H9 (cell line): ENCODE measurements at regions not wholly inside any gene's neighbourhood (a gene's known extent, or its start where the extent isn't known, plus 50 kb on each side); places are given as distances from the start of the nearest gene placed in this dataset.

ENCODE experiments used
- DNase-seq: peaks from one replicate; pipeline ENCODE4 v3.0.0-alpha.2; 2017
- H2AFZ ChIP-seq: one replicate; pipeline ENCODE4 v1.6.1; 2013; ENCODE audit warnings: mild to moderate bottlenecking, low read length, control low read depth, moderate library complexity
- H2AK5ac ChIP-seq: 2 replicates; pipeline ENCODE4 v1.6.1; 2013; ENCODE audit warnings: low read length, control low read depth, mixed read lengths; ENCODE audit not compliant: insufficient read length
- H2BK120ac ChIP-seq: one replicate; pipeline ENCODE4 v1.6.1; 2013; ENCODE audit warnings: low read depth, mild to moderate bottlenecking, low read length, control low read depth, inconsistent platforms; ENCODE audit not compliant: poor library complexity, severe bottlenecking
- H2BK12ac ChIP-seq: 2 replicates; pipeline ENCODE4 v1.6.1; 2013; ENCODE audit warnings: low read length, control low read depth, mixed read lengths, low read depth; ENCODE audit not compliant: insufficient read length
- H2BK15ac ChIP-seq: 2 replicates; pipeline ENCODE4 v1.6.1; 2013; ENCODE audit warnings: low read depth, low read length, control low read depth
- H2BK20ac ChIP-seq: one replicate; pipeline ENCODE4 v1.6.1; 2013; ENCODE audit warnings: low read depth, mild to moderate bottlenecking, low read length, control low read depth, inconsistent platforms; ENCODE audit not compliant: poor library complexity, severe bottlenecking
- H2BK5ac ChIP-seq: 2 replicates; pipeline ENCODE4 v1.6.1; 2013; ENCODE audit warnings: low read length, control low read depth, mixed read lengths; ENCODE audit not compliant: insufficient read length
- H3K14ac ChIP-seq: 2 replicates; pipeline ENCODE4 v1.6.1; 2013; ENCODE audit warnings: low read length, control low read depth; ENCODE audit not compliant: insufficient read depth
- H3K18ac ChIP-seq: 2 replicates; pipeline ENCODE4 v1.6.1; 2013; ENCODE audit warnings: low read depth, mild to moderate bottlenecking, mixed read lengths, low read length, control low read depth; ENCODE audit not compliant: insufficient read length
- H3K23ac ChIP-seq: 2 replicates; pipeline ENCODE4 v1.6.1; 2013; ENCODE audit warnings: low read length, control low read depth, mixed read lengths, low read depth; ENCODE audit not compliant: insufficient read length
- H3K23me2 ChIP-seq: 2 replicates; pipeline ENCODE4 v1.6.1; 2013; ENCODE audit warnings: low read depth, mild to moderate bottlenecking, mixed read lengths, low read length, control low read depth; ENCODE audit not compliant: insufficient read length, poor library complexity, severe bottlenecking
- H3K27ac ChIP-seq: 2 replicates; pipeline ENCODE4 v1.5.1; 2013; ENCODE audit warnings: low read length, control low read depth, mixed read lengths, low read depth; ENCODE audit not compliant: insufficient read length
- H3K27me3 ChIP-seq: 2 replicates; pipeline ENCODE4 v1.6.1; 2013; ENCODE audit warnings: low read length, control low read depth, inconsistent platforms; ENCODE audit not compliant: insufficient read depth
- H3K4ac ChIP-seq: 2 replicates; pipeline ENCODE4 v1.6.1; 2013; ENCODE audit warnings: low read depth, mild to moderate bottlenecking, control low read depth, inconsistent platforms, low read length, moderate library complexity
- H3K4me1 ChIP-seq: 2 replicates; pipeline ENCODE4 v1.6.1; 2013; ENCODE audit warnings: low read length, control low read depth, inconsistent platforms; ENCODE audit not compliant: insufficient read depth
- H3K4me2 ChIP-seq: 2 replicates; pipeline ENCODE4 v1.6.1; 2013; ENCODE audit warnings: low read length, control low read depth, mixed read lengths; ENCODE audit not compliant: insufficient read length, insufficient read depth
- H3K56ac ChIP-seq: 2 replicates; pipeline ENCODE4 v1.6.1; 2013; ENCODE audit warnings: low read depth, mild to moderate bottlenecking, mixed read lengths, low read length, control low read depth; ENCODE audit not compliant: insufficient read length
- H3K79me1 ChIP-seq: 2 replicates; pipeline ENCODE4 v1.6.1; 2013; ENCODE audit warnings: low read depth, mild to moderate bottlenecking, moderate library complexity, low read length, control low read depth, inconsistent platforms; ENCODE audit not compliant: insufficient read depth, poor library complexity, severe bottlenecking
- H3K79me2 ChIP-seq: 2 replicates; pipeline ENCODE4 v1.6.1; 2013; ENCODE audit warnings: low read length, control low read depth, inconsistent platforms; ENCODE audit not compliant: insufficient read depth
- H3K9ac ChIP-seq: 2 replicates; pipeline ENCODE4 v1.6.1; 2013; ENCODE audit warnings: low read length, control low read depth, mixed read lengths; ENCODE audit not compliant: insufficient read length; ENCODE audit errors: extremely low read depth
- H3K9me3 ChIP-seq: one replicate; pipeline ENCODE4 v1.6.1; 2013; ENCODE audit warnings: low read depth, low read length, inconsistent platforms; ENCODE audit not compliant: control insufficient read depth
- H3T11ph ChIP-seq: one replicate; pipeline ENCODE4 v1.6.1; 2013; ENCODE audit warnings: mild to moderate bottlenecking, low read length, control low read depth, inconsistent platforms
- H4K20me1 ChIP-seq: one replicate; pipeline ENCODE4 v1.6.1; 2013; ENCODE audit not compliant: control insufficient read depth, insufficient read length, insufficient read depth
- H4K5ac ChIP-seq: 2 replicates; pipeline ENCODE4 v1.6.1; 2013; ENCODE audit warnings: low read depth, mild to moderate bottlenecking, mixed read lengths, low read length, control low read depth; ENCODE audit not compliant: insufficient read length
- H4K8ac ChIP-seq: replicated peaks from 2 replicates; pipeline ENCODE4 v1.6.1; 2013; ENCODE audit warnings: low read length, control low read depth, mixed read lengths, low read depth; ENCODE audit not compliant: insufficient read length
- H4K91ac ChIP-seq: 2 replicates; pipeline ENCODE4 v1.6.1; 2013; ENCODE audit warnings: low read depth, mild to moderate bottlenecking, moderate library complexity, mixed read lengths, low read length, control low read depth; ENCODE audit not compliant: insufficient read length
- H3K27ac Mint-ChIP-seq, 3 experiments: 2 replicates in 2 of 3; 3 replicates in 1 of 3; pipeline ENCODE4 v1.8.0; 2020 to 2021; ENCODE audit warnings: mixed read lengths in 3 of 3, mild to moderate bottlenecking in 1 of 3, moderate library complexity in 1 of 3
- H3K27me3 Mint-ChIP-seq: 2 replicates; pipeline ENCODE4 v1.8.0; 2021; ENCODE audit warnings: low read depth, mild to moderate bottlenecking, moderate library complexity, mixed read lengths
- H3K36me3 Mint-ChIP-seq, 3 experiments: 2 replicates in 2 of 3; 3 replicates in 1 of 3; pipeline ENCODE4 v1.8.0; 2020 to 2021; ENCODE audit warnings: low read depth in 3 of 3, mixed read lengths in 3 of 3; ENCODE audit not compliant: insufficient read depth in 1 of 3
- H3K4me1 Mint-ChIP-seq, 2 experiments: 2 replicates each; pipeline ENCODE4 v1.8.0; 2020; ENCODE audit warnings: mixed read lengths in 2 of 2
- H3K4me3 Mint-ChIP-seq, 2 experiments: 2 replicates in 1 of 2; 3 replicates in 1 of 2; pipeline ENCODE4 v1.8.0; 2020 to 2021; ENCODE audit warnings: mild to moderate bottlenecking in 2 of 2, mixed read lengths in 2 of 2, moderate library complexity in 1 of 2
- H3K9me3 Mint-ChIP-seq, 2 experiments: 2 replicates in 1 of 2; 3 replicates in 1 of 2; pipeline ENCODE4 v1.8.0; 2020; ENCODE audit warnings: mild to moderate bottlenecking in 2 of 2, mixed read lengths in 2 of 2, moderate library complexity in 1 of 2
- WGBS: extraction: QIAGEN DNeasy Blood & Tissue Kit; methylation state at CpG from one replicate; pipeline ENCODE4 v1.1.7; 2013; ENCODE audit warnings: missing lambda C conversion rate, low lambda C conversion rate, mixed read lengths; ENCODE audit not compliant: insufficient read length; ENCODE audit errors: extremely low coverage; 5-methylcytosine and 5-hydroxymethylcytosine counted together
- TF ChIP-seq, protein P1 (sequence below): fragments of 200-600 bp; sonication (generic); conservative IDR thresholded peaks from 3 replicates; pipeline ENCODE4 v1.8.0; 2021; ENCODE audit warnings: antibody characterized with exemption, mild to moderate bottlenecking

DNA sequence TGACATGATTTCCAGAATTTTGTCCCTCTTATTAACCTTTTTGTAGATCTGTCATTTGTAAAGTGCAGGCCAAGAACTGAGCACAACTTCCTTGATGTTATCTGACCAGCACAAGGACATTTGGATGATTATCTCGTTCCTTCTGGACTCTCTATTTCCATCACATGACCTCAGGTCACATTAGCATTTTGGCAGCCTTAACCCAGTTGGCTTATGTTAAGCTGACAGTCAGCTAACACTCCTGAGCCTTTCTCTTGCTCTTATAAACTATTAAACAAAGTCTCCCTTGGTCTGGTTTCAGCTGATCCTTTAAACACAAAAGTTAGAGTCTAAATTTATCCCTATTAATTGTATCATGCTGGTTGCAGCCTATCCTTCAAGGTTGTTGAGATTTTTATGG is 167.2 kb upstream of the RBBP8 start:
- no peaks in the 10 kb centered on the region for H3K79me1 ChIP-seq

More for the DNA sequence above, 167.2 kb upstream of the RBBP8 start:
- no peak overlapping the region for H2BK120ac ChIP-seq
- no peaks in the 10 kb centered on the region for H3K4me1 Mint-ChIP-seq
- H2AFZ ChIP-seq: no peak overlapping the region
- WGBS: no CpG with 5 or more reads among the region's 1 CpG
- no peaks in the 10 kb centered on the region for H3K4me1 ChIP-seq
- no peak overlapping the region for H3K18ac ChIP-seq
- no peaks in the 10 kb centered on the region for H3K36me3 Mint-ChIP-seq
- H3K9me3 Mint-ChIP-seq: peaks cover 3 to 6% of the 10 kb centered on the region in 2 experiments; a peak in 3 of 5 replicates
- no peak overlapping the region for H3K4ac ChIP-seq
- H2BK5ac ChIP-seq: no peak overlapping the region
- H2BK15ac ChIP-seq: no peak overlapping the region
- no peak overlapping the region for H3K9ac ChIP-seq
- no peak overlapping the region for H4K5ac ChIP-seq
- no peak overlapping the region for H3K23ac ChIP-seq
- no peak overlapping the region for H3K27ac ChIP-seq
- H3K4me2 ChIP-seq: no peak overlapping the region
- H3K79me2 ChIP-seq: no peaks in the 10 kb centered on the region
- no peak overlapping the region for H3K14ac ChIP-seq
- no peak overlapping the region for H3K27ac Mint-ChIP-seq
- H2AK5ac ChIP-seq: no peak overlapping the region
- no peaks in the 10 kb centered on the region for H4K20me1 ChIP-seq
- TF ChIP-seq, protein P1, sequence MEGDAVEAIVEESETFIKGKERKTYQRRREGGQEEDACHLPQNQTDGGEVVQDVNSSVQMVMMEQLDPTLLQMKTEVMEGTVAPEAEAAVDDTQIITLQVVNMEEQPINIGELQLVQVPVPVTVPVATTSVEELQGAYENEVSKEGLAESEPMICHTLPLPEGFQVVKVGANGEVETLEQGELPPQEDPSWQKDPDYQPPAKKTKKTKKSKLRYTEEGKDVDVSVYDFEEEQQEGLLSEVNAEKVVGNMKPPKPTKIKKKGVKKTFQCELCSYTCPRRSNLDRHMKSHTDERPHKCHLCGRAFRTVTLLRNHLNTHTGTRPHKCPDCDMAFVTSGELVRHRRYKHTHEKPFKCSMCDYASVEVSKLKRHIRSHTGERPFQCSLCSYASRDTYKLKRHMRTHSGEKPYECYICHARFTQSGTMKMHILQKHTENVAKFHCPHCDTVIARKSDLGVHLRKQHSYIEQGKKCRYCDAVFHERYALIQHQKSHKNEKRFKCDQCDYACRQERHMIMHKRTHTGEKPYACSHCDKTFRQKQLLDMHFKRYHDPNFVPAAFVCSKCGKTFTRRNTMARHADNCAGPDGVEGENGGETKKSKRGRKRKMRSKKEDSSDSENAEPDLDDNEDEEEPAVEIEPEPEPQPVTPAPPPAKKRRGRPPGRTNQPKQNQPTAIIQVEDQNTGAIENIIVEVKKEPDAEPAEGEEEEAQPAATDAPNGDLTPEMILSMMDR: no peak
- no peak overlapping the region for H4K8ac ChIP-seq
- no peak overlapping the region for H3K56ac ChIP-seq
- H3K27me3 Mint-ChIP-seq: peaks cover 7% of the 10 kb centered on the region
- H2BK20ac ChIP-seq: no peak overlapping the region
- H3K9me3 ChIP-seq: no peaks in the 10 kb centered on the region
- H3T11ph ChIP-seq: no peak overlapping the region
- H3K23me2 ChIP-seq: no peaks in the 10 kb centered on the region
- no peak overlapping the region for H3K4me3 Mint-ChIP-seq
- H4K91ac ChIP-seq: no peak overlapping the region
- DNase-seq: no peak
- no peaks in the 10 kb centered on the region for H3K27me3 ChIP-seq
- H2BK12ac ChIP-seq: no peak overlapping the region
